Astrocyte of the spinal cord (primary cell): ENCODE measurements at regions not wholly inside any gene's neighbourhood (a gene's known extent, or its start where the extent isn't known, plus 50 kb on each side); places are given as distances from the start of the nearest gene placed in this dataset.

Source experiments
- DNase-seq: peaks from one replicate; pipeline ENCODE4 v3.0.0; 2011; ENCODE audit warnings: low read depth, low spot score
- H3K4me3 ChIP-seq: 2 replicates; pipeline ENCODE4 v1.5.1; 2011; ENCODE audit warnings: low read depth, mild to moderate bottlenecking, low read length, moderate library complexity
- in situ Hi-C: cut with HindIII; loops from 2 replicates; pipeline ENCODE4 v1.10.0; 2017; ENCODE audit warnings: low sequenced_read_pairs
- TF ChIP-seq, protein P1 (sequence below): IDR thresholded peaks from 2 replicates; pipeline ENCODE4 v1.5.1; 2012; ENCODE audit warnings: low read depth, mild to moderate bottlenecking, low read length, inconsistent platforms

GRCh38 chr14:95462491-95462890, 54.0 kb downstream of the SYNE3 start:
- TF ChIP-seq, protein P1, sequence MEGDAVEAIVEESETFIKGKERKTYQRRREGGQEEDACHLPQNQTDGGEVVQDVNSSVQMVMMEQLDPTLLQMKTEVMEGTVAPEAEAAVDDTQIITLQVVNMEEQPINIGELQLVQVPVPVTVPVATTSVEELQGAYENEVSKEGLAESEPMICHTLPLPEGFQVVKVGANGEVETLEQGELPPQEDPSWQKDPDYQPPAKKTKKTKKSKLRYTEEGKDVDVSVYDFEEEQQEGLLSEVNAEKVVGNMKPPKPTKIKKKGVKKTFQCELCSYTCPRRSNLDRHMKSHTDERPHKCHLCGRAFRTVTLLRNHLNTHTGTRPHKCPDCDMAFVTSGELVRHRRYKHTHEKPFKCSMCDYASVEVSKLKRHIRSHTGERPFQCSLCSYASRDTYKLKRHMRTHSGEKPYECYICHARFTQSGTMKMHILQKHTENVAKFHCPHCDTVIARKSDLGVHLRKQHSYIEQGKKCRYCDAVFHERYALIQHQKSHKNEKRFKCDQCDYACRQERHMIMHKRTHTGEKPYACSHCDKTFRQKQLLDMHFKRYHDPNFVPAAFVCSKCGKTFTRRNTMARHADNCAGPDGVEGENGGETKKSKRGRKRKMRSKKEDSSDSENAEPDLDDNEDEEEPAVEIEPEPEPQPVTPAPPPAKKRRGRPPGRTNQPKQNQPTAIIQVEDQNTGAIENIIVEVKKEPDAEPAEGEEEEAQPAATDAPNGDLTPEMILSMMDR, result no peak
- in situ Hi-C loops, result no loop called here
- H3K4me3 ChIP-seq, result no peak overlapping the region
- DNase-seq, result no peak

- in situ Hi-C loops, result no loop called here
- H3K4me3 ChIP-seq, result no peak overlapping the region
- DNase-seq, result peak; percentile 69
- TF ChIP-seq, protein P1, result no peak
These were observed 55.6 kb downstream of the SYNE3 start for GRCh38 chr14:95460647-95461478.

DNA sequence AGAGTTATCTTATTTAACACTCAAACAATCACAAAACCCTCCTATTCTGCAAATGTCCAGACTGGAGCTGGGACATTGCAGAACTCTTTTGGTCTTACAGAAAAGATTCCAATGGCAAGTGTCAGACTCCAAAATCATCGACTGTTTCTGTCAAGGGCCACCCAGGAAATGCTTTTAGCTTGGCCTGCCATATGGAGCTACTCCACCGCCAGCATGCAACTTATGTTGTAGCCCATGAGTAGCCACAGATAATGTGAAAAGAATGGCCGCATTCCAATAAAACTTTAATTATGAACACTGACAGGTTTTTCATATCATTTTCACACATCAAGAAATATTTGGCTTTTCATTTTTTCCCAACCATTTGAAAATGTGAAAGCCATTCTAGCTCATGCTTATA, 57.5 kb downstream of the SYNE3 start:
- no peak for DNase-seq
- in situ Hi-C loops, result no loop called here

GRCh38 chr14:95458459-95458858, 58.0 kb downstream of the SYNE3 start:
- in situ Hi-C loops, result no loop called here
- TF ChIP-seq, protein P1, result no peak
- no peak for DNase-seq
- H3K4me3 ChIP-seq, result no peak overlapping the region

More for the DNA sequence above, 57.5 kb downstream of the SYNE3 start:
- TF ChIP-seq, protein P1, result no peak
- H3K4me3 ChIP-seq, result no peak overlapping the region

- in situ Hi-C loops, result no loop called here
- TF ChIP-seq, protein P1, result no peak
- DNase-seq, result no peak
- H3K4me3 ChIP-seq, result no peak overlapping the region
These were observed 60.2 kb downstream of the SYNE3 start for GRCh38 chr14:95456281-95456680.

DNA sequence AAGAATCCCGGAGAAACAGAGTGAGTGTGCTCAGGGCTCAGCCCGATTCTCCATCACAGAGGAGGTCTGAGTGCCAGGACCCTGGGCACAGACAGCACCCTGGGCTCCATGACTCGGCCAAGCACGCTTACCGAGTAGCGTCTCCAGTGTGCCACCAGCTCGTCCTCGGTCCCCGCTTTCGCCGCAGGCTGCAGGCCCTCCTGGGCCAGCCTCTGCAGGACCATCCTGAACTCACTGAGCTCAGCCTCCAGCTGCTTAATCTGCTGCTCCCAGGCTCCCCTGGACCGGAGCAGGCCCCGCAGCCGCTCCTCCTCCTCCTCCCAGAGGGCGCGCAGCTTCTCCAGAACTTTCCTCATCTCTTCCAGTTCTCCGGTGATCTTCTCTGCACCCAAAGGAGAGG, 61.2 kb downstream of the SYNE3 start:
- in situ Hi-C loops, result no loop called here
- no peak overlapping the region for H3K4me3 ChIP-seq
- TF ChIP-seq, protein P1, result no peak
- DNase-seq, result no peak
